Stimulated activated CD8-positive, alpha-beta memory T cell treated with anti-CD3 and anti-CD28 coated beads, Interleukin-4, amount 100 ng/mL, for 48 hours (primary cell): ENCODE measurements at regions not wholly inside any gene's neighbourhood (a gene's known extent, or its start where the extent isn't known, plus 50 kb on each side); places are given as distances from the start of the nearest gene placed in this dataset.
"Not testable (repeated sequence)": the region's sequence is repeated elsewhere in the genome, so short reads cannot be mapped to it uniquely, and the experiment has no call there.

Experiments
- DNase-seq: peaks from one replicate; pipeline ENCODE4 v3.0.0-alpha.2; 2020

DNA sequence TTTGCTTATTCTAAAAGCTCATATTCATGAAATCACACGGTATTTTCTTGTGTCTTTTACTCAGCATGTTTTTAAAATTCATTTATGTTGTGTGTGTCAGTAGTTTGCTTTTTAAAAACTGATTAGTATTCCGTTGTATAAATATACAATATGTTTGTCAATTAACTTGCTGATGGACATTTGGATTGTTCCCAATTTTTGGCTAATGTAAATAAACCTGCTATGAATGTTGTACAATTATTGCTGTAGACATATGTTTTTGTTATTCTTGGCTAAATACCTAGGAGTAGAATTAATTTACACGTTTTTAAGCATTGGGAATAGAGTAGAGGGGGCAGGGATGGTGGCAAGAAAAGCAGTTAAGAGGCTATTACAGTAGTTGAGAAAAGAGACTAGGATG is 199.5 kb upstream of the CCL2 start:
- no peak for DNase-seq

DNA sequence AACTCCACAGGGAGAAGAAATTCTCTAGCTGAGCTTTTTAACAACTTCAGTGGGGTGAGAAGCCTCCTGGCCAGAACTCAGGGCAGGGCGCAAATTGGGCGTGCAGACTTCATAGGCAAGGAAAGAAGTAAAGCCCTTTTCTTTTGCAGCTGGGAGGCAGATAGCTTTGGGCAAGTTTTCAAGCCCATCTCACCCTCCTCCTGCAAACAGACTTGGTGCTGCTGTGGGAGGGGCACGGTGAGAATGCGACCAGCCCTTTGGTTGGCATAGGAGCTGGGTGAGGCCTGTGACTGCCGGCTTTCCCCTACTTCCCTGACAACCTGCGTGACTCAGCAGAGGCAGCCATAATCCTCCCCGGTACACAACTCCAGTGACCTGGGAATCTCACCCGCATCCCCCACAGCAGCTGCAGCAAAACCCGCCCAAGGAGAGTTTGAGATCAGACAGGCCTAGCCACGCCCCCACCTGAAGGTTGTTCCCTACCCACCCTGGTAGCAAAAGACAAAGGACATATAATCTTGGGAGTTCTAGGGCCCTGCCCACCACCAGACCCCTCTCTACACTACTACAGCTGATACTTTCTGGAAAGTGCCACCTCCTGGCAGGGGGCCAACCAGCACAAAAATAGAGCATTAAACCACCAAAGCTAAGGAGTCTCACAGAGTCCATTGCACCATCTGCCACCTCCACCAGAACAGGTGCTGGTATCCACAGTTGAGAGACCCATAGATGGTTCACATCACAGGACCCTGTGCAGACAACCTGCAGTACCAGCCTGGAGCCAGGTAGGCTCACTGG is 195.5 kb upstream of the CCL2 start:
- no peak for DNase-seq

DNA sequence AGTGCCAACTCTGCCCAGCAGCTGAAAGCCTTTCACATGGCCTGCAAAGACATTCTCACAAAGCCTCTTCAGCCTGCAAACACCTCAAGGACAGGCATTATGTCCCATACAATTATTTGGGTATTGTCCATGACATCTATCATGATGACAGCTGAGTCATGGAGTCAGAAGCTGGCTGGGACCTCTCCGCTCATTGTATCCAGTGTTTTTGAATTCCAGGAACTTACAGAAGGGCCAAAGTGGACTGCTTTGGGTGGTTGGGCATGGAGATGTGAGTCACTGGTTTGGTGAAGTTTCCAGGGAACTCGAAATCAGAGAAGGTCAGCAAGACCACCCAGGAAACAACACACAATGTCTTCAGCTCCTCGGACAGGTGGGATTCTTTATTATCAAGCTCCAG is 188.6 kb upstream of the CCL2 start:
- DNase-seq: no peak

DNA sequence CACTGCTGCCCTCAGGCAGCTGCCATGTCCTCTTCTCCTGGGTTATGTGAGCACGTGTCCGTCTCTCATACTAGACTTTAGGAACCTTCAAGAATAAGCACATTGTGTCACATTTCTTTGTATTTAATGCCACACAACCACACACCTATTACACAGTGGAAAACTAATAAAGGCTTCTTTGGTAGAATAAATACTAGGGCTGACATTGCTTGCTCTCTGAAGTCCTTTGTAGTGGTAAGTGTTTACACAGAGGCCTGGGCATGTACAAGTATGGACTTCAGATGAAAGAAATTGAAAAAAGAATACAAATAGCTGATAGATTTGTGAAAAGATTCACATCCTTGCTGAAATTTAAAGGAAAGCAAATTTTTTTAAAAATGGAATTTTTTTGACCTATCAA is 188.1 kb upstream of the CCL2 start:
- DNase-seq: no peak

DNA sequence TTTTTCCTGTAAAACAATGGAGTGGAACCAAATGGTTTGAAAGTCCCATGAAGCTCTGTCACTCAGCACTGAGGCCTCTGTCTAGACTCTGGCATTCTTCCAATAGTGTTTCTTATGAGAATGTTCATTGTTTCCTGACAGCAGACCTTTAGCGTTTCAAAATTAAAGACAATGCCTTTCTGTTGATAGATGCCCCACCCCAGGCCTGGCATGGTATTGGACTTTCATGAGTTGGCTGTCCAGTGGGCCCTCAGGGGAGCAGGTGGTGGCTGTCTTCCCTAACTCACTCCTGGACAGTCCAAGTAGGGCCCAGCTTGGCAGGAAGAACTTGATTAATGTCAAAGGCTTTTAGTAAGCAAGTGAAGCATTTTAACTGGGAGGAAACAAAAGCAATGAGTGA is 186.5 kb upstream of the CCL2 start:
- no peak for DNase-seq

DNA sequence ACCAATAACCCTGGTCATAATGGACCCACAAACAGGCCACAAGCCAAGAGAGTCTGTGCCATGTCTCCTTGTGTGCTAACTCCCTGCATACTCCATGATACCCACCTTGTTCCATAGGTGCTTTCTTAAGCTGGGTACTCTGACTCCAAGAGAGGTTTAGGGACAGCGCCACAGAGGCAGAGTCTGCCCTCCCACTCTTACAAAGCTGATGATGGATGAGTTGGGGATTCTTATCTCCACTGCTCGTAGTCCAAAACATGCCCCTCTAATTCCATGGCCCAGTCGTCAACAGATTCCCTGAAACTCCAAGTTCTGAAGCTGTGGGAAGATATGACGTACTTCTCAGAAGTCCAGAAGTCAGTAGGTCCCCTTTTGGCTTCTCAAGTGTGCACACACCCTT is 184.4 kb upstream of the CCL2 start:
- DNase-seq: no peak

DNA sequence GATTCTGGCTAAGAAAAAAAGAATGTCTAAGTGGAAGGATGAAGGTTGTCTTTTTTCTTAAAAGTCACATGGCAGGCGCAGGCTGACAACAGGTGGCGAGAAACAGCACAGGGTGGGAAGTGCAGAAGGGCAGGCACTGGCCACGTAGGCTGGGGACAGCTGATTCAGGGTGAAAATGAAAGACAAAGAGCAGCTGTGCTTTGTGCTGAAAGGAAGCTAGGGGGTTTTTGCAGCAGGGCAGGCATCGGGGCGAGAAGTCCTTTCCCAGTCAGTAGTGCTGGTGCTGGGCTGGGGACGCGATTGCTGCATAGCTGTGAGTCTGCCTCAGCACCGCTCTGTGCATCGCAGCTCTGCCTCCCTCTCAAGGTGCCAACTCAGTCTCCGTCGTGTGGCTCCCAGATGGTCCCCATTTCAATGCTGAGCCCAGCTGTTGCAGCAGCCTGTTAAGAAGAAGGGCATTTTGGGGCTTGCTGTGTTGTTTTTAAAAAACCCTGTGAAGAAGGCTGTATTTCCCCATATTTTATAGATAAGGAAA is 183.1 kb upstream of the CCL2 start:
- DNase-seq: no peak

DNA sequence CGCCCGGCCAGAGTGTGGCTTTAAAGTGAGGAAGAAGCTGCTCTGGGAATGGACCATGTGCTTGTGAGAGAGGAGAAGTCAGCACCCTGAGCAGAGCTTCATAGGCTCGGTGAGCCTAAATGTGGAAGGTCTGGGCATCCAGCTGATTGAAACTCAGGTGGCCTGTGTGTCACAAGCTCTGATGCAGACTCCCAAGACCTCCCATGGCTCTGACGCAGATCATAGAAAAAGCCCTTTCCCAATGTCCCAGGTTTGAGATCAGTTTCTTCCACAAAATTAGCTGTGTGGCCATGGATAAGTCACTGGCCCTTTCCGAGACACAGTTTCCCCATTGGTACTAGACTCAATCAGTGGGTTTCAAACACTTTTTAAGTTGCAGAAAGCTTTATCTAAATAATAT is 180.0 kb upstream of the CCL2 start:
- DNase-seq: no peak

DNA sequence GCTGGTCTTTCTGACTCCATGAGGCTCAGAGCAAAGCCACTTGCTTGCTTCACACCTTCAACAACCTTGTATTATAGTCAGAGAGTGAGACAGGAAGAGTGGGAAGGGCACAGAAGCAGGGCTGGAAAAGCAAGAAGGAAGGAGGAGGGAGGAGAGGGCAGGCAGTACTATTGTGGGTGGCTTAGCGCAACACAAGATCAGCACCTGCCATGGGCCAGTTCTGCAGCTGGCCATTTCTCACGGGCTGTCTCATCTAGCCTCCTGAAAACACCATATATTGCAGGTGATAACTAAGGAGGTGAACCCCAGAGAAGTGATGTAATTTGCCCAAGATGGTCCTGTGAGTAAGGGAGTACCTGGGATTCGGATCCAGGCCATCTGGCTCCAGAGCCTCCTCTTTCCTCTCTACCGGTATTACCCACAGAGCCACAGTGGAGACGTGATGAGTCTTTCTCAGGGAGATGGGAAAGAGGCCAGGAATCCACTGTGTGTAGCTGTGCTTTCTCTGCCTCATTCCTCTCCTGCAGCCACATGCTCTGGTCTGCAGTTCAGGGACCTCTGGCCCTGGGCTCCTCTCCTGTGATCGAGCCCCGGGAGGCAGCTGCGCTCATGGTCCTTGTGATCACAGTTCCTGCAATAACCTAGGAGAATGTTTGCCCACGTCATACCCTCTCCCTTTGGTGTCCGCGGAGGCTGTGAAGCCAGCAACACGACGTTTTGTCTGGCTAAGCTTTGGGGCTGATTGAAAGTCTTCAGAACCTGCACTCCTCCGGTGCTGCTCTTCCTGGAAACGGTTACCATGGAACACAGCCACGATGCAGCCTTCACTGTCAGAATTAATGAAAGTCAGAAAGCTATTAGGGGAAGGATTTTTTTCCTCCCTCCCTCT is 178.1 kb upstream of the CCL2 start:
- DNase-seq: no peak

DNA sequence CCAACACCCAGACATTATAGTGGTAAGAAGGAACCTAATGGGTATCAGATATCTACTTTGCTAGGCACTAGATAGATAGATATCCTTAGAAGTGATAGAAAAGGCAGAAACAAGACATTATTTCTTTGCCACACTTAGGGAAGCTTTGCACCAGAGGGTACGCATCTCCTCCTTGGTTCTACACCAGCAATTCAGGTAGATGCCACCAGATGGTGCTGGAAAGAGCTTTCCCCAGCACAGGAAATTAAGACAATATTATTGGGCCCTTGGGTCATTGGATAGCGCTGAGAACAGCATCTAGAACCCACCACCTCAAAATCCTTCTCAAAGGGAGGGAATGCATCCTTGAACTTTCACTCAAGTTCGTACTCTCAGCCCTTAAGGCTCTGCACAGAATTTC is 173.8 kb upstream of the CCL2 start:
- DNase-seq: no peak

DNA sequence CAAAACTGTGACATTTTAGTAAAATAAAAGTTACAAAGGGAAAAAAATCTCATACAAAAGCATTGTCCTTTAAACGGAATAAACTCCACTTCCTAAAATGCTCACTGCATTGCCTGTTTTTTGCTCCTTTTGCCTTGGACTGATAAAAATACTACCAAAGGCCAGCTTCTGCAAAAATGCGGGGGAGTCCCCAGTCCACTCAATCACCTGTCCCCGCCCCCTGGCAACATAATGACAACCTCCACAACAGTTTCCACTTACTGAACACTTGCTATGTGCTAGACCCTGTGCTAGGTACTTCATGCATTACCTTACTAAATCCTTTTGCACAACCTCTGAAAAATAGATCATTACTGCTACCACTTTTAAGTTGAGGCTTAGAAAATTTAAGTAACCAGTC is 172.7 kb upstream of the CCL2 start:
- no peak for DNase-seq

DNA sequence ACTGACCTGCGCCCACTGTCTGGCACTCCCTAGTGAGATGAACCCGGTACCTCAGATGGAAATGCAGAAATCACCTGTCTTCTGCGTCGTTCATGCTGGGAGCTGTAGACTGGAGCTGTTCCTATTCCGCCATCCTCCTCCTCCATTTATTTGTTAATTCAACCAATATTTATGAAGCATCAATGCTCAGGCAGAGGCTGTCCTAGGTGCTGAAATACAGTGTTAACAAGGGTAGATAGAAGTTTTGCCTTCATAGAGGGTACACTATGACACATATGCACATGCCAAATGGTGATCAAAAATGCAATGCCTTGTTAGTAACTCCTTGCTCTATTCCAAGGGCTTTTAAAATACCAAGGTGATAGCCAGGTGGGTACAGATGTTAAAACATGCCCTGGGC is 166.0 kb upstream of the CCL2 start:
- DNase-seq: not testable (repeated sequence)

DNA sequence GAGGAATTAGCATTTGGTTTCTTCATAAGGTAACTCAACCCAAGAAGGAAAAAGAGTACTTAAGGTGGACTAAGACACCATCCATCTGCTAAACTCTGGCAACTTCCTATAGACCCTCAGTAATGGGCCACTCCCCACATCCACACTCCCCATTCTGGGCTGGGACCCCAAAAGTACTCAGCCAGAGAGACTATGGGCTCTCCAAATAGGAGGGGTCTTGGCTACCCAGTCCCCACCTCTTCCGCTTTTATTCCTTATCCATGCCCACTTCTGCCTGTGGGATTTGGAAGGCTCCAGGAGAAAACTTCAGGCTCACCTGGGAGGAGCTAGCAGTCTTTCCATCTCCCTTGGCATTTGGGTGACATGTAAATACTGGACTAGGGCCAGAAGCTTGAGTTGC is 164.5 kb upstream of the CCL2 start:
- DNase-seq: no peak

DNA sequence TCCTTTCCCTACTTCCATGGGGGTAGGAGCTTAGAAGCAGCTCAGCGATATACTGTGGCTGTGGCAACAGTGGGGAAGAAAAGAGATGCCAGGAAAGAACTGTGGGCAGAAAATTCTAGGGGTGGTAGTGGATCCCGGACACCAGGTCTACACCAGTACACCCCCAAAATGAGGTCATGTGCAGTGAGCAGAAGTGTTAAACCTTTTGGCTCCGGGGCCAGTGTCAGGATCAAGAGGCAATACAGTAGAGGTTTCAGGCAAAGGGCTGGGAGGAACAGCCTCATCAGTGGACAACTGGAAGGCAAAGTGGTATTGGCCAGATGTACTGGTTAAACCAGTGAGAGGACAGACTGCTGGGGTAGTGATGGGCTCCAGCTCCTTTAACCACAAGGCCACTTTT is 163.1 kb upstream of the CCL2 start:
- DNase-seq: no peak

DNA sequence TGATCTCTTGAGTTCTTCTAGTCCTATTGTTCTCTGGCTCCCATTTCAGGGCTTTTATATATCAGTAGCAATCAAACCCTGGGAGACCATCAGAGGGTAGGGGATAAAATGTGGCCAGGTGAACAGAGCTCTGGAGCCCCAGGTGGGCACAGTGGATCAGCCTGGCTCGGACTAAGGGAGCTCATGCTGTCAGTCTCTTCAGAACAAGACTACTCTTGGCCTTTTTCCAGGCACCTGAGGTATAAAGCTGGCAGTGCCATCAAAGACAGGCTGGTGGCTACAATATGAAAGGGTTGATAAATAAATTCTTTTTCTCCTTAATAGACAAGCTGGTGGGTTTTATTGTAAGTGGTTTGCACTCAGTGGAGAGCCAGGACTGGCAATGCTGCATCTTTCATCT is 160.0 kb upstream of the CCL2 start:
- no peak for DNase-seq

DNA sequence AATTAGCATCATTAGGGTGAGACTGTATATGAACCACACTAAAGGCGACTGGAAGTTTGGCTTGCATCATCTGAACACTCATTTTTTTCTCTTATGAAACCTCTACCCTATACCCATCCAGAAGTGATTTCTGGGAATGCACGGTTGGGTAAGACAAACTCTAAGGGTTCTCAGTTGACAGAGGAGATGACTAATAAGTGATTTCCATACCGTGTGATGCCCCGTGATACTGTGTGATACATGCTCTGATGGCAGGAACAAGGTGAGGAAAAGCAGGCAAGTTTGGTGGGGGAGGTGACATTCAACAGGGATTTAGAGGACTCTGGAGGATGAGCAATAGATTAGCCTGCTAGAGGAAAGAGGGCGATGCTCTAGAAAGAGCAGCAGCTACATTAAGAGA is 156.4 kb upstream of the CCL2 start:
- DNase-seq: no peak

DNA sequence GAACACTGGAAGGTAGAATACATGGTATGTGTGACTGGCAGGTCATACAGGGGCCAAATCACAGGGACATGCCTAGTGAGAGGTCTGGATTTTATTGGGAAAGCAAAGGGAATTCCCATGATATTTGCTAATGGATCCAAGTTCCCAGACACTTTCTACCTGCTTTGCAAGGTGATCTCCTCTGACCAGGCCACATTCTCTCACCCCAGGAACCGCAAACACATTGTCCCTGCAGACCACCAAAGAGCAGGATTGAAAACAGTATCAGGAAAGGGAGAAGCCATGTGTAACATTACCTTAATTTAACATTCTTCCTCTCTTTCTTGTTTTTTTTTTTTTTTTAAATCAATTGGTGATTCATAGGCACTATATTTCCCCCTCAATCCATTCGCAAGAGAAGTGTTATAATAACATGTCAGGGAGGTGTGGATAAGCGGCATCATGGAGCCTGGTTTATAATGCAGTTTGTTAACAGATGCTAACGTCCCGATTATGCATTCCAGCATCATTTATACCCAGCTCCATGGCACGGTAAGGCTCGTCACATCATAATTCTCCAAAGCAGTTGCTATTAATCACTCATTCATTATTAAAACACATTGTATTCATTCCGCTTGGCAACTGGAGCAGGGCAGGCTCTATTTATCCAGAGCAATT is 155.1 kb upstream of the CCL2 start:
- no peak for DNase-seq

DNA sequence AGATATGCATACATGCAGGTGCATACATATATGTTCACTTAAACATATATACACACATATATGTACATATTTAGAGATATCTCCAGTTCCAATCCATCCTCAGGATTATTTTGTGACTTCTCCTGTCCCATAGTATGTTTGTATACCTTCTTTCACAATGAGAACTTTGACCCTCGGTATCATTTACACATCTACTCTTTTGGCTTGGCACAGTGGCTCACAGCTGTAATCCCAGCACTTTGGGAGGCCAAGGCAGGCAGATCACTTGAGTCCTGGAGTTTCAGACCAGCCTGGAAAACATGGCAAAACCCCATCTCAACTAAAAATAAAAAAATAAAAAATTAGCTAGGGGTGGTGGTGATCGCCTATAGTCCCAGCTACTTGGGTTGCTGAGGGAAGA is 148.1 kb upstream of the CCL2 start:
- no peak for DNase-seq

DNA sequence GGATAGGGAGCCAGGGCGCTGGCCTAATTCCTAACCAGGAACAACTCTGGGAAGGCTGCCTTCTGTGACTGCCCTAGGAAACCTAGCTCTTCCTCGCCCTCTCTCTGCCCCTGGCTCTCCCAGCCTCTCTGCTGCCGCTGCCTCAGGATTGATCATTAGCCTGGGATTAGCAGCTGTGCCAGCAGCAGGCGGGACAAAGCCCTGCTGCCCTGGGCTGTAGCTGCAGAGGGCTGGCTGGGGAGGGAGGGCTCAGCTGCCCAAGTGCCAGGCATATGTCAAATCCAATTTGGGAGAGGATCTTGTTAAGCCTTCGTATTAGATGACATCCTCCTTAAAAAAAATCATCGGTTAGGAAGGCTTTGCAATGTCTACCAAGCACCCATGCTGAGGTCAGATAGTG is 144.8 kb upstream of the CCL2 start:
- no peak for DNase-seq

DNA sequence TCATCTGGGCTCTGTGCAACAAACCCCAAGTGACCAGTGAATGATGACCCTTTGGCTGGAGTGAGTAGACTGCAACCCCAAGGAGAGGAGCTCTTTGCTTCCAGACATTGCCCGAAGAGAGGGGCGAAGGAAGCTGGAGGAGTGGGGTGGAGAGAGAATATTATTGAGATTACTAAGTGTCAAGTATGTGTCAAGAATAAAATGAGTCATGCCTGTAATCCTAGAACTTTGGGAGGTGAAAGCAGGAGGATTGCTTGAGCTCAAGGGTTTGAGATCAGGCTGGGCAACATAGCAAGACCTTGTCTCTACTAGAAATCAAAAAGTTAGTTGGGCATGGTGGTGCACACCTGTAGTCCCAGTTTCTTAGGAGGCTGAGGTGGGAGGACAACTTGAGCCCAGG is 142.0 kb upstream of the CCL2 start:
- DNase-seq: no peak

DNA sequence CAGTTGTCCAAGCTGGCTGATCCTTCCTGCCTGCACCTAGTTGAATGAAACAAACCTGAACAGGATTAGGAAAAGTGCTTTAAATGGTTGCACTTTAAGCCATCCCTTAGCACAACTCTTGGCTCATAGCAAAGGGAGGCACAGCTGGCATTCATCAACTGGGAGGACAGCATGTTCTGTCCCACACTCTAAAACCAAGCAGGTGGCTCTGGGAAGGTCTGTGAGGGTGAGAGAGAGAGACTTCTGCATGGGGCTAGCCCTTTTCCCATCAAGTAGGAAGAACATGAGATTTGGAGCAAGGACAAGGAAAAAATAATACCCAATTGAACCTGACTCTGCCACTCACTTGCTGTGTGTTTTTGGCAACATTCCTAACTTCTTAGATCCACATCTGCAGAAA is 140.9 kb upstream of the CCL2 start:
- DNase-seq: no peak

DNA sequence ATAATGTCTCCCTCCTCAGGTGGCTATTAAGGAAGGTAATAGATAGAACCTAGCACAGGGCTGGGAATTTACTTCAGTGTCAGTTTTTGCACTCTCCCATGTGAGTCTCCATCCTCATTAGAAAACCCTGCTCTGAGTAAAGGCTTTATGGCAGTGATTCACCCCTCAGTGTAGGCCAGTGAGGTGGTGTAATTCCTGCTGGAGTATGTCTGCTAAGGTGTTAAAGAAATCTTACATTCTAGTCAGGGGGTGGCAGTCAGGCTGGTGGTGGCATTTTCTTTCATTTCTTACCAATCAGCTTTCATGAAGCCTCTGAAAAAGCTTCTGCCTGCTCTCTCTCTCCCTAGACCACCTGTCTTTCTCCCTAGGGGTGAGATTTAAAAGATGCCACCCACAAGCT is 138.8 kb upstream of the CCL2 start:
- no peak for DNase-seq

DNA sequence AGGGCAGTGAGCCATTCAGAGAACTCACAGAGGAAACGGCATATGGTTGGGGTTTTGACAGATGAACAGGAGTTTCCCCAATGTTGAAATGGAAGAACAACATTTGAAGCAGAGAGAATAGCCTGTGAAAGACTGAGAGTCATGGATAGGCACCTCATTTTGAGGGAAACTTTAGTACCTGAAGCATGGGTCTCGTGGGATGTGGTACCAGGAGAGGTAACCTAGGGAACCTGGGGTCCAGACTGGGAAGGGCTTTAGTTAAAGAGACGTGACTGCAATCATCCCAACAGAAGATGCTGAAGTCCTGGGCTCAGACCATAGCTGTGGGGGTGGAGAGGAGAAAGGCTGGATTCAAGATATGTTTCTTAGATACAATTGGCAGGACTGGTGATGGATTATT is 137.8 kb upstream of the CCL2 start:
- no peak for DNase-seq

DNA sequence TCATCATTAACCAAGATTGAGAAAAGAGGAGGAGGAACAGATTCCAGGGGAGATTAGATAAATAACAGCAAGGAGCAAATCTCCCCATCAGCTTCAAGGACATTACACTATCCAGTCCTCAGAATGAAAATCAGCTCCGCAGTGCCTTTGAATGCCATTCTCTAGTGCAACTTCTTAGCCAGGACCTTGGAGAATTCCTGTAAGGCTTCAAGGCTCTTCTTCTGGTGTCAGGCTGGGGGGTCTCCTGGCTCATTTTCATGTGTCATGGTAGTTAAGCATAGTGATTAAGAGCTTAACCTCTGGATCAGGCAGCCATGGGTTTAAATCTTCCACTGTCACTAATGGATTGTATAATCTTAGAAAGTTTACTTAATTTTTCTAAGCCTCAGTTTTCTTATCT is 137.3 kb upstream of the CCL2 start:
- no peak for DNase-seq
